ENCODE measurements at regions not wholly inside any gene's neighbourhood (a gene's known extent, or its start where the extent isn't known, plus 50 kb on each side); places are given as distances from the start of the nearest gene placed in this dataset.

GRCh38 chr5:62206150-62206829, 99.7 kb upstream of the KIF2A start:
- Mint-ChIP-seq H3K36me3 (no peaks in the 10 kb centered on the region), H3K27me3 (ENCODE audit: low read depth in 2 of 2) (peaks cover 9 to 27% of the 10 kb centered on the region in 2 donors), H3K4me1 (no peaks in the 10 kb centered on the region), H3K9me3 (no peaks in the 10 kb centered on the region), H3K27ac (no peak overlapping the region), H3K4me3 (no peak overlapping the region)
- Histone ChIP-seq H3K27me3 (ENCODE audit: control insufficient read depth, insufficient read depth, low read length) (no peaks in the 10 kb centered on the region), H3K9me3 (ENCODE audit: control insufficient read depth, insufficient read depth, low read length) (no peaks in the 10 kb centered on the region), H3K27ac (ENCODE audit: low read length) (no peak overlapping the region), H3K4me3 (ENCODE audit: low read length) (no peak overlapping the region), H3K36me3 (ENCODE audit: control insufficient read depth, insufficient read depth, low read length) (no peaks in the 10 kb centered on the region), H3K4me1 (ENCODE audit: control insufficient read depth, insufficient read depth, low read length) (no peaks in the 10 kb centered on the region)
- ATAC-seq, result no peak
- TF ChIP-seq CTCF (IDR thresholded peaks at IDR 0.05), result no peak
- intact Hi-C loops (cut with micrococcal nuclease), result no loop called here
- 87% methylated on average over 7 of the region's 9 CpGs for WGBS (ENCODE audit: insufficient coverage)
- no peak for DNase-seq

GRCh38 chr5:62208218-62208852, 97.7 kb upstream of the KIF2A start:
- no peaks in the 10 kb centered on the region for H3K9me3 Mint-ChIP-seq
- peaks cover 19 to 24% of the 10 kb centered on the region in 2 donors for H3K27me3 Mint-ChIP-seq (ENCODE audit: low read depth in 2 of 2)
- H3K4me3 ChIP-seq (ENCODE audit: low read length), result no peak overlapping the region
- TF ChIP-seq CTCF (IDR thresholded peaks at IDR 0.05), result no peak
- no peak for ATAC-seq
- H3K4me3 Mint-ChIP-seq, result no peak overlapping the region
- intact Hi-C loops (cut with micrococcal nuclease), result no loop called here
- no peaks in the 10 kb centered on the region for H3K4me1 ChIP-seq (ENCODE audit: control insufficient read depth, insufficient read depth, low read length)
- H3K4me1 Mint-ChIP-seq, result no peaks in the 10 kb centered on the region
- no peaks in the 10 kb centered on the region for H3K36me3 Mint-ChIP-seq
- DNase-seq, result no peak
- H3K27me3 ChIP-seq (ENCODE audit: control insufficient read depth, insufficient read depth, low read length), result no peaks in the 10 kb centered on the region
- H3K27ac Mint-ChIP-seq, result no peak overlapping the region
- no peak overlapping the region for H3K27ac ChIP-seq (ENCODE audit: low read length)
- H3K36me3 ChIP-seq (ENCODE audit: control insufficient read depth, insufficient read depth, low read length), result no peaks in the 10 kb centered on the region
- WGBS (ENCODE audit: insufficient coverage), result 67% methylated on average over 10 of the region's 10 CpGs
- H3K9me3 ChIP-seq (ENCODE audit: control insufficient read depth, insufficient read depth, low read length), result no peaks in the 10 kb centered on the region

- no peaks in the 10 kb centered on the region for H3K9me3 Mint-ChIP-seq
- intact Hi-C loops (cut with micrococcal nuclease), result no loop called here
- ATAC-seq (no peak), DNase-seq (no peak)
- WGBS (ENCODE audit: insufficient coverage), result 90% methylated on average over 2 of the region's 2 CpGs
- no peak overlapping the region for H3K4me3 Mint-ChIP-seq
- H3K27me3 Mint-ChIP-seq (ENCODE audit: low read depth in 2 of 2), result peaks cover 26 to 35% of the 10 kb centered on the region in 2 donors
- no peaks in the 10 kb centered on the region for H3K27me3 ChIP-seq (ENCODE audit: control insufficient read depth, insufficient read depth, low read length)
- no peak overlapping the region for H3K4me3 ChIP-seq (ENCODE audit: low read length)
- H3K9me3 ChIP-seq (ENCODE audit: control insufficient read depth, insufficient read depth, low read length), result no peaks in the 10 kb centered on the region
- no peaks in the 10 kb centered on the region for H3K4me1 ChIP-seq (ENCODE audit: control insufficient read depth, insufficient read depth, low read length)
- no peak overlapping the region for H3K27ac Mint-ChIP-seq
- TF ChIP-seq CTCF (IDR thresholded peaks at IDR 0.05), result no peak
- no peaks in the 10 kb centered on the region for H3K4me1 Mint-ChIP-seq
- H3K36me3 Mint-ChIP-seq, result no peaks in the 10 kb centered on the region
- no peaks in the 10 kb centered on the region for H3K36me3 ChIP-seq (ENCODE audit: control insufficient read depth, insufficient read depth, low read length)
- H3K27ac ChIP-seq (ENCODE audit: low read length), result no peak overlapping the region
Measured at GRCh38 chr5:62211405-62211804, 94.6 kb upstream of the KIF2A start.

DNA sequence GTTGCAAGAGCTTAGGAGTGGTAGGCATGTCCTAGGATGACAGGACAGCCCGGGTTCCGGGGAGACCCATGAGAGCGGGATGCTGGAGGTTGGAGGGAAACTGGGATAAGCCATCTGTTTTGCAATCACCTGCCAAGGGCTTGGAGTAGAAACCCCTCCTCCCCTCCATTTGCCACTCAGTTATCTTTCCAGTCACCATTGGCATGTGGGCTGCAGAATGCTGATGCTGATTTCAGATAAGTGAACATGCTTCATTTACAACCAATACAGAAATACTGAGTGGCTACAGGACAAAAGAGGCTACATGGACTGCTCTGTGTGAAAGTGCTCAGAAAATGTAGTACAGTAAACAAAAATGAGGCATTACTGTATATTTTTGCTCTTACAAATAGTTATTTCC, 93.4 kb upstream of the KIF2A start:
- Histone ChIP-seq H3K36me3 (ENCODE audit: control insufficient read depth, insufficient read depth, low read length) (no peaks in the 10 kb centered on the region), H3K4me1 (ENCODE audit: control insufficient read depth, insufficient read depth, low read length) (no peaks in the 10 kb centered on the region), H3K9me3 (ENCODE audit: control insufficient read depth, insufficient read depth, low read length) (no peaks in the 10 kb centered on the region), H3K27me3 (ENCODE audit: control insufficient read depth, insufficient read depth, low read length) (no peaks in the 10 kb centered on the region), H3K27ac (ENCODE audit: low read length) (no peak overlapping the region), H3K4me3 (ENCODE audit: low read length) (no peak overlapping the region)
- TF ChIP-seq CTCF (IDR thresholded peaks at IDR 0.05), result no peak
- intact Hi-C loops (cut with micrococcal nuclease), result no loop called here
- no peak overlapping the region for H3K4me3 Mint-ChIP-seq
- H3K27me3 Mint-ChIP-seq (ENCODE audit: low read depth in 2 of 2), result peaks cover 25 to 35% of the 10 kb centered on the region in 2 donors
- no peaks in the 10 kb centered on the region for H3K36me3 Mint-ChIP-seq
- no peak overlapping the region for H3K27ac Mint-ChIP-seq
- H3K4me1 Mint-ChIP-seq, result no peaks in the 10 kb centered on the region
- no peaks in the 10 kb centered on the region for H3K9me3 Mint-ChIP-seq
- DNase-seq, result no peak
- ATAC-seq, result no peak
- WGBS (ENCODE audit: insufficient coverage), result 84% methylated on average over 2 of the region's 3 CpGs

All from natural killer cell (primary cell).